ENCODE measurements at regions not wholly inside any gene's neighbourhood (a gene's known extent, or its start where the extent isn't known, plus 50 kb on each side); places are given as distances from the start of the nearest gene placed in this dataset.

GRCh38 chr12:71004578-71004977 is 84.0 kb upstream of the PTPRR start:
- H3K4me1 Mint-ChIP-seq: no peaks in the 10 kb centered on the region
- no peaks in the 10 kb centered on the region for H3K9me3 Mint-ChIP-seq
- intact Hi-C loops (cut with micrococcal nuclease): no loop called here
- no peak overlapping the region for H3K4me3 Mint-ChIP-seq
- no peaks in the 10 kb centered on the region for H3K27me3 Mint-ChIP-seq
- no peaks in the 10 kb centered on the region for H3K36me3 Mint-ChIP-seq (ENCODE audit: low read depth)
- H3K27ac Mint-ChIP-seq: no peak overlapping the region
- DNase-seq: no peak

DNA sequence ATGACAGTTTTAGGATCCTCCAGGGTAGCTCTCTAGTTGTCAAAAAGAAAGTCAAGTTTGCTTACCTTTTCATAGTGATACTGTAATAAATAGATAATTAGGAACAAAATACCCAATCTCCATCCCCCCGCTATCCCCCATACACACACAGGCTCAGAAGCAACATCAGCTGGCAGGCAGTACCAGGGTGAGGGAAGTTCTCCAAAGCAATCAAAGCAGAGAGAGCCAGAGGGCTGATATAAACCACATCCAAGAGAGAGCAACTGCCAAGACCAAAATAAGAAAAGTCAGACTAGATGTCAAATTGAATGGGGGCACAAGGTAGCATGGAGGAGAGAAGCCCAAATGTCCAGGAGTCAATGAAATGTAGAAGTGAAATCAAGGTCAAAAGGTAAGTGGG is 80.2 kb upstream of the PTPRR start:
- Mint-ChIP-seq H3K27ac (no peak overlapping the region), H3K4me3 (no peak overlapping the region), H3K27me3 (no peaks in the 10 kb centered on the region), H3K4me1 (no peaks in the 10 kb centered on the region), H3K9me3 (no peaks in the 10 kb centered on the region), H3K36me3 (ENCODE audit: low read depth) (no peaks in the 10 kb centered on the region)
- no peak for DNase-seq
- intact Hi-C loops (cut with micrococcal nuclease): no loop called here

- intact Hi-C loops (cut with micrococcal nuclease): no loop called here
- Mint-ChIP-seq H3K27ac (no peak overlapping the region), H3K4me3 (no peak overlapping the region), H3K36me3 (ENCODE audit: low read depth) (no peaks in the 10 kb centered on the region), H3K27me3 (no peaks in the 10 kb centered on the region), H3K9me3 (no peaks in the 10 kb centered on the region), H3K4me1 (no peaks in the 10 kb centered on the region)
- DNase-seq: no peak
Observed at GRCh38 chr12:71000255-71000654, 79.7 kb upstream of the PTPRR start.

DNA sequence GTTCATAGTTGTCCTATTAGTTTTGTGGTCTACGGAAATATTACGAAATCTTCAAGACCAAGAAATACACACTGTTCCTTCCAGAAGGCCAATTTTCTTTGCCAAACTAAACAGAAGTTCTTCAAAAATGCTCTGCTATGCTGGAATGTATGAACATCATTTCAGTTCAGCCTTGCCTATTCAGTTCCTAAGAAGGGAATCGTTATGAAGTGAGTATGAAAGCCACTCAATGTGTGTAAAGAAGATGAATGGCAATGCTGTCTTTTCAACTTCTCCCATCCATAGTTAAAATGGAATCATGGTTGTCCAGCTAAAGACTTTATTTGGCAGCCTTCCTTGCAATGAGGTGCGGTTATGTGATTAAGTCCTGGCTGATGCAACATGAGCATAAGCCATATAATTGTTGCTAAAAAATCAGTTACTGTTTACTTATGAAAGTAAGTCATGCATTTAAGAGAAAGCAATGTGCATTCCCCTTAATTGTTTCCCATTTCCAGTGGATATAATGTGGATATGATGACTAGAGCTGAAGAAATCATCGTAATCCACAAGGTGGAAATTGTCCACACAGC is 73.8 kb upstream of the PTPRR start:
- no peak for DNase-seq
- Mint-ChIP-seq H3K4me3 (no peak overlapping the region), H3K4me1 (no peaks in the 10 kb centered on the region), H3K27me3 (no peaks in the 10 kb centered on the region), H3K27ac (no peak overlapping the region), H3K36me3 (ENCODE audit: low read depth) (no peaks in the 10 kb centered on the region), H3K9me3 (no peaks in the 10 kb centered on the region)
- intact Hi-C loops (cut with micrococcal nuclease): no loop called here

GRCh38 chr12:70989232-70989631 is 68.7 kb upstream of the PTPRR start:
- Mint-ChIP-seq H3K27ac (no peak overlapping the region), H3K9me3 (no peaks in the 10 kb centered on the region), H3K4me1 (no peaks in the 10 kb centered on the region), H3K36me3 (ENCODE audit: low read depth) (no peaks in the 10 kb centered on the region), H3K27me3 (no peaks in the 10 kb centered on the region), H3K4me3 (no peak overlapping the region)
- no peak for DNase-seq
- intact Hi-C loops (cut with micrococcal nuclease): no loop called here

DNA sequence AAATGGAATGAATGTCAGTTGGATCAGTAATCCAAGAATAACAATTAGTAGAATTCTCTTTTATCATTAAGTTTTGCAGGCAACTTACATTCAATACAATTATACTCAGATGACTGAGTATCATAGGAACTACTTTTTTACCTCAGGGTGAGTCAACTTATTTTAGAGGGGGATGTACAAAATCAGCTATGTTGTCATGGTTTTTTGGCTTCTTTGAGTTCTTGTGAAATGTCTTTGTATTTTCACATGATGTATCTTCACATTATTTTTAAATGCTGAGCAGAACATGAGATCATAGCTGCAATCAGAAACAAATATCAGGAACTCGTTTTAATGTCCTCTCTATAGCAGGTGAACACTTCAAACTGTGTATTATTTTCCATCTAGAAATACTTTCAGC is 65.3 kb upstream of the PTPRR start:
- no peak overlapping the region for H3K4me3 Mint-ChIP-seq
- intact Hi-C loops (cut with micrococcal nuclease): no loop called here
- no peak overlapping the region for H3K27ac Mint-ChIP-seq
- DNase-seq: no peak
- H3K27me3 Mint-ChIP-seq: no peaks in the 10 kb centered on the region
- H3K9me3 Mint-ChIP-seq: no peaks in the 10 kb centered on the region
- no peaks in the 10 kb centered on the region for H3K36me3 Mint-ChIP-seq (ENCODE audit: low read depth)
- no peaks in the 10 kb centered on the region for H3K4me1 Mint-ChIP-seq

- Mint-ChIP-seq H3K36me3 (ENCODE audit: low read depth) (no peaks in the 10 kb centered on the region), H3K27me3 (no peaks in the 10 kb centered on the region), H3K9me3 (no peaks in the 10 kb centered on the region), H3K27ac (no peak overlapping the region), H3K4me1 (no peaks in the 10 kb centered on the region), H3K4me3 (no peak overlapping the region)
- DNase-seq: no peak
- intact Hi-C loops (cut with micrococcal nuclease): no loop called here
Observed at GRCh38 chr12:70983692-70984091, 63.2 kb upstream of the PTPRR start.

- no peak overlapping the region for H3K4me3 Mint-ChIP-seq
- H3K4me1 Mint-ChIP-seq: no peaks in the 10 kb centered on the region
- no peak for DNase-seq
- intact Hi-C loops (cut with micrococcal nuclease): no loop called here
- H3K27me3 Mint-ChIP-seq: no peaks in the 10 kb centered on the region
- H3K9me3 Mint-ChIP-seq: no peaks in the 10 kb centered on the region
- H3K27ac Mint-ChIP-seq: no peak overlapping the region
- H3K36me3 Mint-ChIP-seq (ENCODE audit: low read depth): no peaks in the 10 kb centered on the region
Observed at GRCh38 chr12:70982991-70983390, 62.5 kb upstream of the PTPRR start.

DNA sequence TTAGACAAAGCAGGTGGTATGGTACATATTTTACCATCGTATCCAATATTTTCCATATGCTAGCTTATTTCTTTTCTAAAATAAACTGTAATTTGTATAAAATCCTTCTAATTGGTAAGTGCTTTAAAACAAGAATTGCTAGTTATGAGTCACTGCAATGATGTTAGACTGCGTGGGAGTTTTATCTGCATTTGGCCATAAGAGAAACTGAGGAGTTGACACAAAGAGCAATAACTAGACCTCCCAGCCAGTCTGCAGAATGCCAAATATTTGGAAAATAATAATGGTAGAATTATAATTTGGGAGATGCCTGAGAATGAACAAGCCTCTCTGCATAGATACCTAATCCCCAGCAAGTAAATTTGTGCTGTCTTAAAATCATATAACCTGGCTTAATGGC is 61.7 kb upstream of the PTPRR start:
- Mint-ChIP-seq H3K4me1 (no peaks in the 10 kb centered on the region), H3K9me3 (no peaks in the 10 kb centered on the region), H3K27ac (no peak overlapping the region), H3K27me3 (no peaks in the 10 kb centered on the region), H3K4me3 (no peak overlapping the region), H3K36me3 (ENCODE audit: low read depth) (no peaks in the 10 kb centered on the region)
- intact Hi-C loops (cut with micrococcal nuclease): no loop called here
- no peak for DNase-seq

- H3K4me1 Mint-ChIP-seq: no peaks in the 10 kb centered on the region
- H3K9me3 Mint-ChIP-seq: peaks cover 6% of the 10 kb centered on the region
- H3K27ac Mint-ChIP-seq: no peak overlapping the region
- no peak for DNase-seq
- no peaks in the 10 kb centered on the region for H3K27me3 Mint-ChIP-seq
- intact Hi-C loops (cut with micrococcal nuclease): no loop called here
- H3K4me3 Mint-ChIP-seq: no peak overlapping the region
- no peaks in the 10 kb centered on the region for H3K36me3 Mint-ChIP-seq (ENCODE audit: low read depth)
Observed at GRCh38 chr12:70971001-70971794, 50.7 kb upstream of the PTPRR start.
